Motor neuron (in vitro differentiated cells): ENCODE measurements at regions not wholly inside any gene's neighbourhood (a gene's known extent, or its start where the extent isn't known, plus 50 kb on each side); places are given as distances from the start of the nearest gene placed in this dataset.

Source experiments
- ATAC-seq, 8 experiments: fragments of 200-7000 bp; cut with Tn5 transposase; replicated peaks in 6 of 8; 2 replicates each; pipeline ENCODE4 v1.8.0; 2021; ENCODE audit warnings: mild to moderate bottlenecking in 8 of 8, moderate library complexity in 8 of 8
- H3K27ac ChIP-seq, 2 donors: fragments of 250-450 bp; sonication (Bioruptor Pico); 2 replicates each; pipeline ENCODE4 v1.9.0; 2021; ENCODE audit warnings: antibody characterized with exemption in 2 of 2, mild to moderate bottlenecking in 2 of 2, moderate library complexity in 1 of 2
- H3K4me1 ChIP-seq, 2 donors: fragments of 250-450 bp; sonication (Bioruptor Pico); replicated peaks in 1 of 2; 2 replicates each; pipeline ENCODE4 v1.6.1; 2021; ENCODE audit warnings: antibody characterized with exemption in 2 of 2, mild to moderate bottlenecking in 2 of 2, moderate library complexity in 1 of 2
- H3K4me3 ChIP-seq, 5 donors: fragments of 250-450 bp; sonication (Bioruptor Pico); 2 replicates each; pipeline ENCODE4 v1.9.0; 2021; ENCODE audit warnings: antibody characterized with exemption in 5 of 5, mild to moderate bottlenecking in 5 of 5, moderate library complexity in 4 of 5
- WGBS, 10 experiments: fragments of 450-650 bp; shearing (Covaris generic); methylation state at CpG; one replicate each; pipeline ENCODE4 v1.0.0; 2022; 5-methylcytosine and 5-hydroxymethylcytosine counted together
- in situ Hi-C, 9 experiments: fragments of 400-800 bp; cut with MboI; loops; one replicate each; pipeline ENCODE4 v1.15.0; 2021; ENCODE audit warnings: low sequenced_read_pairs in 9 of 9, low pct_unique_long_range_greater_than_20kb in 2 of 9; ENCODE audit not compliant: unreplicated experiment in 9 of 9

- no peaks in the 10 kb centered on the region for H3K4me1 ChIP-seq
- WGBS, 10 experiments = 40 to 100% (median 85%) methylated on average over 1 to 2 of the region's 2 CpGs; no CpG with 5 or more reads in 2 of the 10 experiments
- in situ Hi-C loops = no loop called here
- no peak overlapping the region for H3K27ac ChIP-seq
- no peak for ATAC-seq
- no peak overlapping the region for H3K4me3 ChIP-seq
Observed at GRCh38 chr2:37790019-37790418, 118.6 kb upstream of the CDC42EP3 start.

- 81 to 100% (median 88%) methylated on average over 2 to 3 of the region's 3 CpGs for WGBS, 10 experiments
- Histone ChIP-seq H3K27ac (no peak overlapping the region), H3K4me3 (no peak overlapping the region), H3K4me1 (no peaks in the 10 kb centered on the region)
- in situ Hi-C loops = no loop called here
- no peak for ATAC-seq
Observed at GRCh38 chr2:37790462-37790861, 119.0 kb upstream of the CDC42EP3 start.

GRCh38 chr2:37792366-37792765 lies 120.9 kb upstream of the CDC42EP3 start:
- no peak overlapping the region for H3K4me3 ChIP-seq
- no peak for ATAC-seq
- WGBS, 10 experiments = 20 to 100% (median 92%) methylated on average over 1 of the region's 1 CpG; no CpG with 5 or more reads in 6 of the 10 experiments
- in situ Hi-C loops = no loop called here
- no peak overlapping the region for H3K27ac ChIP-seq
- no peaks in the 10 kb centered on the region for H3K4me1 ChIP-seq

GRCh38 chr2:37793004-37793403 lies 121.6 kb upstream of the CDC42EP3 start:
- WGBS, 10 experiments = 67 to 91% (median 89%) methylated on average over 1 of the region's 1 CpG; no CpG with 5 or more reads in 7 of the 10 experiments
- ATAC-seq = no peak
- no peaks in the 10 kb centered on the region for H3K4me1 ChIP-seq
- H3K27ac ChIP-seq = no peak overlapping the region
- no peak overlapping the region for H3K4me3 ChIP-seq
- in situ Hi-C loops = no loop called here

GRCh38 chr2:37794717-37795116 lies 123.3 kb upstream of the CDC42EP3 start:
- no peak overlapping the region for H3K27ac ChIP-seq
- no peak for ATAC-seq
- H3K4me3 ChIP-seq = no peak overlapping the region
- in situ Hi-C loops = no loop called here
- no peaks in the 10 kb centered on the region for H3K4me1 ChIP-seq

- in situ Hi-C loops = no loop called here
- Histone ChIP-seq H3K4me3 (no peak overlapping the region), H3K27ac (no peak overlapping the region), H3K4me1 (no peaks in the 10 kb centered on the region)
- no peak for ATAC-seq
- whole genome bisulfite sequencing, 10 experiments = 40 to 100% (median 79%) methylated on average over 1 of the region's 1 CpG; no CpG with 5 or more reads in 2 of the 10 experiments
Observed at GRCh38 chr2:37795456-37795855, 124.0 kb upstream of the CDC42EP3 start.

- ATAC-seq = peak in 4 of 8 experiments; percentile 29 to 63 (median 56)
- in situ Hi-C loops = no loop called here
- no peak overlapping the region for H3K4me3 ChIP-seq
- no peak overlapping the region for H3K27ac ChIP-seq
- H3K4me1 ChIP-seq = no peaks in the 10 kb centered on the region
- WGBS, 10 experiments = 10 to 87% (median 52%) methylated on average over 1 to 2 of the region's 2 CpGs; no CpG with 5 or more reads in 2 of the 10 experiments
Observed at GRCh38 chr2:37795938-37796337, 124.5 kb upstream of the CDC42EP3 start.

GRCh38 chr2:37796481-37796880 lies 125.0 kb upstream of the CDC42EP3 start:
- WGBS, 10 experiments = 72 to 100% (median 84%) methylated on average over 2 to 3 of the region's 4 CpGs; no CpG with 5 or more reads in 1 of the 10 experiments
- no peaks in the 10 kb centered on the region for H3K4me1 ChIP-seq
- ATAC-seq = no peak
- in situ Hi-C loops = no loop called here
- H3K27ac ChIP-seq = no peak overlapping the region
- H3K4me3 ChIP-seq = no peak overlapping the region

GRCh38 chr2:37797081-37797480 lies 125.6 kb upstream of the CDC42EP3 start:
- no peak for ATAC-seq
- in situ Hi-C loops = no loop called here
- Histone ChIP-seq H3K27ac (no peak overlapping the region), H3K4me3 (no peak overlapping the region), H3K4me1 (no peaks in the 10 kb centered on the region)
- 29 to 83% (median 75%) methylated on average over 1 to 3 of the region's 3 CpGs; no CpG with 5 or more reads in 3 of the 10 experiments for WGBS, 10 experiments

- in situ Hi-C loops = no loop called here
- no peak for ATAC-seq
- Histone ChIP-seq H3K4me1 (no peaks in the 10 kb centered on the region), H3K27ac (no peak overlapping the region), H3K4me3 (no peak overlapping the region)
Observed at GRCh38 chr2:37798315-37799005, 126.6 kb upstream of the RMDN2 start.

- no peak overlapping the region for H3K27ac ChIP-seq
- ATAC-seq = no peak
- 10 to 100% (median 86%) methylated on average over 1 to 2 of the region's 2 CpGs; no CpG with 5 or more reads in 3 of the 10 experiments for WGBS, 10 experiments
- no peaks in the 10 kb centered on the region for H3K4me1 ChIP-seq
- no peak overlapping the region for H3K4me3 ChIP-seq
- in situ Hi-C loops = no loop called here
Observed at GRCh38 chr2:37800176-37800858, 124.8 kb upstream of the RMDN2 start.

- in situ Hi-C loops = no loop called here
- ATAC-seq = peak in 3 of 8 experiments; percentile 31 to 87 (median 44)
- Histone ChIP-seq H3K27ac (no peak overlapping the region), H3K4me3 (no peak overlapping the region), H3K4me1 (no peaks in the 10 kb centered on the region)
- WGBS, 10 experiments = 40 to 83% (median 65%) methylated on average over 1 to 4 of the region's 4 CpGs
Observed at GRCh38 chr2:37802211-37802752, 122.8 kb upstream of the RMDN2 start.

GRCh38 chr2:37802899-37803379 lies 122.1 kb upstream of the RMDN2 start:
- no peak overlapping the region for H3K4me3 ChIP-seq
- in situ Hi-C loops = no loop called here
- ATAC-seq = peak in 5 of 8 experiments; percentile 19 to 89 (median 81)
- no peaks in the 10 kb centered on the region for H3K4me1 ChIP-seq
- no peak overlapping the region for H3K27ac ChIP-seq
